22Rv1 (cell line): ENCODE measurements at regions not wholly inside any gene's neighbourhood (a gene's known extent, or its start where the extent isn't known, plus 50 kb on each side); places are given as distances from the start of the nearest gene placed in this dataset.

Experiments
- H3K27ac ChIP-seq: fragments of 450-650 bp; 2 replicates; pipeline ENCODE4 v1.5.1; 2017
- CTCF ChIP-seq: fragments of 450-650 bp; IDR thresholded peaks from 2 replicates; pipeline ENCODE4 v1.5.1; 2017; ENCODE audit warnings: mild to moderate bottlenecking
- ZFX ChIP-seq: fragments of 450-650 bp; IDR thresholded peaks from 2 replicates; pipeline ENCODE4 v1.6.1; 2017; ENCODE audit warnings: antibody characterized with exemption, borderline replicate concordance

- peak overlapping the region; percentile 78 for H3K27ac ChIP-seq
- TF ChIP-seq CTCF (no peak), ZFX (no peak)
Observed at GRCh38 chr7:25951414-25952260, 200.4 kb upstream of the NFE2L3 start.

GRCh38 chr7:25952261-25953057, 199.5 kb upstream of the NFE2L3 start:
- peak overlapping the region; percentile 78 for H3K27ac ChIP-seq
- TF ChIP-seq ZFX (no peak), CTCF (no peak)

GRCh38 chr7:25953859-25954258, 198.1 kb upstream of the NFE2L3 start:
- no peak for TF ChIP-seq ZFX
- no peak for TF ChIP-seq CTCF
- H3K27ac ChIP-seq = no peak overlapping the region

- TF ChIP-seq ZFX (no peak), CTCF (no peak)
- H3K27ac ChIP-seq = no peak overlapping the region
Observed at GRCh38 chr7:25954395-25954794, 197.6 kb upstream of the NFE2L3 start.

GRCh38 chr7:25959168-25959734, 192.7 kb upstream of the NFE2L3 start:
- no peak for TF ChIP-seq ZFX
- TF ChIP-seq CTCF = no peak

GRCh38 chr7:25963733-25964132, 188.3 kb upstream of the NFE2L3 start:
- peak overlapping the region; percentile 59 for H3K27ac ChIP-seq
- TF ChIP-seq CTCF (no peak), ZFX (no peak)

More at GRCh38 chr7:25959168-25959734, 192.7 kb upstream of the NFE2L3 start:
- H3K27ac ChIP-seq = no peak overlapping the region
